ENCODE measurements at regions not wholly inside any gene's neighbourhood (a gene's known extent, or its start where the extent isn't known, plus 50 kb on each side); places are given as distances from the start of the nearest gene placed in this dataset.

- Histone ChIP-seq H2BK5ac (ENCODE audit: low read depth, low read length, poor library complexity, severe bottlenecking) (no peak overlapping the region), H3K27me3 (ENCODE audit: control insufficient read depth, insufficient read depth, low read length) (no peaks in the 10 kb centered on the region), H3K18ac (ENCODE audit: low read depth, low read length) (no peak overlapping the region), H3K9me3 (ENCODE audit: control insufficient read depth, insufficient read depth, low read length) (no peaks in the 10 kb centered on the region), H4K8ac (ENCODE audit: low read depth in 2 of 2, low read length in 2 of 2) (no peak overlapping the region), H2BK120ac (ENCODE audit: low read depth, low read length) (no peak overlapping the region), H4K91ac (ENCODE audit: insufficient read depth, low read depth, low read length) (no peak overlapping the region), H2AFZ (replicated peaks; ENCODE audit: low read length, poor library complexity) (no peak overlapping the region), H3K4ac (ENCODE audit: low read depth, low read length) (no peak overlapping the region), H3K56ac (ENCODE audit: extremely low read depth, insufficient read depth, low read length) (no peak overlapping the region), H2AK5ac (ENCODE audit: low read depth, low read length) (no peak overlapping the region), H3K4me3 (ENCODE audit: insufficient read depth, low read depth, low read length) (no peak overlapping the region), H2BK20ac (ENCODE audit: low read depth, low read length) (no peak overlapping the region), H3K9me1 (ENCODE audit: insufficient read depth, low read length) (no peaks in the 10 kb centered on the region), H3K23ac (ENCODE audit: low read depth, low read length) (no peak overlapping the region), H4K20me1 (ENCODE audit: insufficient read depth, low read length) (no peaks in the 10 kb centered on the region), H3K36me3 (ENCODE audit: control insufficient read depth, insufficient read depth, low read length) (no peaks in the 10 kb centered on the region), H3K79me1 (ENCODE audit: low read depth in 1 of 2, low read length in 2 of 2) (no peaks in the 10 kb centered on the region), H4K5ac (ENCODE audit: low read depth, low read length) (no peak overlapping the region), H2AK9ac (replicated peaks; ENCODE audit: low read depth, low read length, poor library complexity) (no peak overlapping the region), H3K27ac (ENCODE audit: insufficient read depth, low read length) (no peak overlapping the region), H3K4me1 (ENCODE audit: control insufficient read depth, insufficient read depth, low read length) (no peaks in the 10 kb centered on the region), H2BK15ac (ENCODE audit: low read depth, low read length) (no peak overlapping the region), H3K4me2 (ENCODE audit: low read depth, low read length) (no peak overlapping the region), H3K14ac (replicated peaks; ENCODE audit: low read depth, low read length) (no peak overlapping the region), H3K9ac (ENCODE audit: low read depth, low read length) (no peak overlapping the region)
- intact Hi-C loops (cut with micrococcal nuclease): no loop called here
- dilution Hi-C loops (cut with HindIII; ENCODE audit: low sequenced_read_pairs, unreplicated experiment): no loop called here
- no peak for DNase-seq
- ATAC-seq (ENCODE audit: low read depth): no peak
- WGBS, 2 experiments (ENCODE audit: extremely low coverage in 2 of 2, insufficient read length in 1 of 2): 67% methylated on average over 2 of the region's 4 CpGs; no CpG with 5 or more reads in 1 of the 2 experiments
- in situ Hi-C loops (cut with MboI; ENCODE audit: low sequenced_read_pairs): no loop called here
- BruUV-seq (replicated peaks): no TSS peak
- ChIA-PET CTCF (no interaction called here), POLR2A (ENCODE audit: unreplicated experiment) (no interaction called here)
- TF ChIP-seq CTCF (conservative IDR thresholded peaks at IDR 0.05; ENCODE audit: low read depth, low read length) (no peak), ELK1 (IDR thresholded peaks at IDR 0.05; ENCODE audit: borderline replicate concordance, low read depth, low read length) (no peak), NFE2L2 (IDR thresholded peaks at IDR 0.05; ENCODE audit: low read depth, low read length) (no peak), CHD1 (IDR thresholded peaks at IDR 0.05; ENCODE audit: low read depth, low read length) (no peak), SMC3 (IDR thresholded peaks at IDR 0.05; ENCODE audit: low read depth, low read length) (no peak), POLR2A (IDR thresholded peaks at IDR 0.05; ENCODE audit: low read depth, low read length) (no peak), MAZ (IDR thresholded peaks at IDR 0.05; ENCODE audit: borderline replicate concordance, low read depth, low read length) (no peak), RFX5 (IDR thresholded peaks at IDR 0.05; ENCODE audit: low read depth, low read length) (no peak), RAD21 (IDR thresholded peaks at IDR 0.05; ENCODE audit: low read length) (no peak), USF2 (IDR thresholded peaks at IDR 0.05; ENCODE audit: low read depth, low read length) (no peak), CEBPB (IDR thresholded peaks at IDR 0.05; ENCODE audit: low read depth, low read length) (no peak), BHLHE40 (IDR thresholded peaks at IDR 0.05; ENCODE audit: low read depth, low read length) (no peak), RCOR1 (IDR thresholded peaks at IDR 0.05; ENCODE audit: insufficient replicate concordance, low read length) (no peak), MAFK (IDR thresholded peaks at IDR 0.05; ENCODE audit: low read depth, low read length) (no peak), FOS (IDR thresholded peaks at IDR 0.05; ENCODE audit: low read depth, low read length) (no peak)
These were observed 102.0 kb upstream of the HEY2 start for GRCh38 chr6:125647391-125647790.
